ENCODE measurements at regions not wholly inside any gene's neighbourhood (a gene's known extent, or its start where the extent isn't known, plus 50 kb on each side); places are given as distances from the start of the nearest gene placed in this dataset.

DNA sequence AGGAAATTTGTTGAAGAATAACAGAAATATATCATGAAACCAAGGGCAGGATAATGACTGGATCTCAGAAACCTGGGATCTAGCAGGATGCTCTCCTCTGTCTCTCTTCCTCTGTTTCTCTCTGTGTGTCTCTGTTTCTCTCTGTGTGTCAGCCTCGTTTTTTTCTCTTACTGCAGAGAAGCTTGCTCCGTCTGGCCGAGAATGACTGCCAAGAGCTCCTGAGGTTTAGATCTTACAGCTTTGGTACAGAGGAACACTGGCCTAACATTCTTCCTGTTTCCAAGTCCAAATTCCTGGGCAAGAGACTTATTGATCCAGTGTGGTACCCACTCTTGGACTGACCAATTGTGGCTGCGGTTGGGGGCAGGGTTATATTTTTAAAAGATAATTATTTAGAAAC, 564.0 kb downstream of the XPNPEP1 start:
- TF ChIP-seq, protein P1, sequence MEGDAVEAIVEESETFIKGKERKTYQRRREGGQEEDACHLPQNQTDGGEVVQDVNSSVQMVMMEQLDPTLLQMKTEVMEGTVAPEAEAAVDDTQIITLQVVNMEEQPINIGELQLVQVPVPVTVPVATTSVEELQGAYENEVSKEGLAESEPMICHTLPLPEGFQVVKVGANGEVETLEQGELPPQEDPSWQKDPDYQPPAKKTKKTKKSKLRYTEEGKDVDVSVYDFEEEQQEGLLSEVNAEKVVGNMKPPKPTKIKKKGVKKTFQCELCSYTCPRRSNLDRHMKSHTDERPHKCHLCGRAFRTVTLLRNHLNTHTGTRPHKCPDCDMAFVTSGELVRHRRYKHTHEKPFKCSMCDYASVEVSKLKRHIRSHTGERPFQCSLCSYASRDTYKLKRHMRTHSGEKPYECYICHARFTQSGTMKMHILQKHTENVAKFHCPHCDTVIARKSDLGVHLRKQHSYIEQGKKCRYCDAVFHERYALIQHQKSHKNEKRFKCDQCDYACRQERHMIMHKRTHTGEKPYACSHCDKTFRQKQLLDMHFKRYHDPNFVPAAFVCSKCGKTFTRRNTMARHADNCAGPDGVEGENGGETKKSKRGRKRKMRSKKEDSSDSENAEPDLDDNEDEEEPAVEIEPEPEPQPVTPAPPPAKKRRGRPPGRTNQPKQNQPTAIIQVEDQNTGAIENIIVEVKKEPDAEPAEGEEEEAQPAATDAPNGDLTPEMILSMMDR (IDR thresholded peaks at IDR 0.05; ENCODE audit: insufficient read depth, low read depth, low read length), result no peak
- no peak overlapping the region for H3K4me3 ChIP-seq (ENCODE audit: low read depth, low read length)
- no peak for DNase-seq (ENCODE audit: low read depth)

DNA sequence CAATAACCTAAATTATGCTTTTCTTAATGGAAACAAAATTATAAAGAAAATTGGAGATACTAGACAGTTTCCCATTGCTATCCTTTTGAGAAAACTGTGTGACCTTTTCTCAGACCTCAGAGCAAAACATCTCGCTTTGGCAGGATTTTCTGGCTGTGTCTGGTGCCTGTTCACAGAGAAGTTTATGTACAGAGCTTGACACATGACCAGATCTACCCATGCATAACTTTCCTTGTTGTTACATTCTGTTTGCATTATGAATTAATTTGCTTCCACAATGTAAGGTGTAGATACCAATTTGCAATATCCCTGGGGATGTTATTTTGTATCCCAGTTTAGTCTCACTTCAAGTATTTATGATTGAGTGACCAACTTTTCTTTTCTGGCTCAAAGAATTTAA, 565.0 kb downstream of the XPNPEP1 start:
- H3K4me3 ChIP-seq (ENCODE audit: low read depth, low read length), result no peak overlapping the region
- peak; percentile 54 for DNase-seq (ENCODE audit: low read depth)
- TF ChIP-seq, protein P1 (IDR thresholded peaks at IDR 0.05; ENCODE audit: insufficient read depth, low read depth, low read length), result no peak

DNA sequence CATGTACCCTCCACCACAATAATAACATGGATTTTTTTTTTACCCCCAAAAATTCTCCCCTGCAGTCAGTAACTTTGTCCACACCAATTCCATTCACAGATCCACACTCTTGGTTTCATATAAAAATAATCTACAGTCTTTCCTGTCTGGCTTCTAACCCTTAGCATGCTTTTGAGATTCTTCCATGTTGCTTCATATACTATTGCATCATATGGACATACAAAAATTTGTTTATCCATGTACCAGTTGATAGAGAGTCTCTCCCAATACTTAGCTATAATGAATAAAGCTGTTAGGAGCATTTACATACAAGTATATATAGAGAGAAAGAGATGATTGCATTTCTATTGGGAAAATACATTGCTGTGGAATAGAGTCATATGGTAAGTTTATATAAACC, 575.0 kb downstream of the XPNPEP1 start:
- TF ChIP-seq, protein P1 (IDR thresholded peaks at IDR 0.05; ENCODE audit: insufficient read depth, low read depth, low read length), result no peak
- peak; percentile 21 for DNase-seq (ENCODE audit: low read depth)
- no peak overlapping the region for H3K4me3 ChIP-seq (ENCODE audit: low read depth, low read length)

DNA sequence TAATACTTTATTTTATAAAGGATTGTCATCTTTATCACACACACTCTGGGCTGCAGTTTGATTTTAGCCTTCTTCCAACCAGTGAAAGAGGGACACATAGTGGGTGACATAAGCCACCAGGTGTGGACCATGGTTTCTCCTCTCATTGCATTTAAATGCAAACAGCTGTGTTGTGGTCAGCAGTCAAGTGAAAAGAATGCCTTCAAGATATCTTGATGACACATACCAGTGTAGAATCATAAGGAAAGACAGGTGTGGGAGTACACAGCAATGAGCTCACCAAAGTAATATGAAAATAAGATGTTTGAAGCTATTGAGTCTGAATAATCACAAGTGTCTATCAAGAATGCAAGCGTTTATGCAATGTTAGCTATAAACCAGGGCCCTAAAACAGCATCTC, 580.0 kb downstream of the XPNPEP1 start:
- DNase-seq (ENCODE audit: low read depth), result peak; percentile 51
- H3K4me3 ChIP-seq (ENCODE audit: low read depth, low read length), result no peak overlapping the region
- TF ChIP-seq, protein P1 (IDR thresholded peaks at IDR 0.05; ENCODE audit: insufficient read depth, low read depth, low read length), result no peak

DNA sequence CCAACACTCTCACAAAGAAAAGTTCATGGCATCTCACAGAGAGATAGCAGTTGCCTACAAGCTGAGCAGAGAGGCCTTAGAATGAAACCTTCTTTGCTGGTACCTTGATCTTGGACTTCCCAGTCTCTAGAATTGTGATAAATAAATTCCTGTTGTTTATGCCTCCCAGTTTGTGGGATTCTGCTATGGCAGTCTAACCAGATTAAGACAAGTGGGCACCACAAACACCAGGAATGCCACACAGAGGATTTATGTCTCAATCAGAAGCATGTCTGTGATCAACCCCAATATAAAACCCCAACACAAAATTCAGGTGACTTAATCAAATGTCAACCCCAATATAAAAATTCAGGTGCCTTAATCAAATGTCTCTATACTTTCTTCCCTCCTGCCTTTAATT, 581.3 kb downstream of the XPNPEP1 start:
- TF ChIP-seq, protein P1 (IDR thresholded peaks at IDR 0.05; ENCODE audit: insufficient read depth, low read depth, low read length), result no peak
- no peak for DNase-seq (ENCODE audit: low read depth)
- no peak overlapping the region for H3K4me3 ChIP-seq (ENCODE audit: low read depth, low read length)

DNA sequence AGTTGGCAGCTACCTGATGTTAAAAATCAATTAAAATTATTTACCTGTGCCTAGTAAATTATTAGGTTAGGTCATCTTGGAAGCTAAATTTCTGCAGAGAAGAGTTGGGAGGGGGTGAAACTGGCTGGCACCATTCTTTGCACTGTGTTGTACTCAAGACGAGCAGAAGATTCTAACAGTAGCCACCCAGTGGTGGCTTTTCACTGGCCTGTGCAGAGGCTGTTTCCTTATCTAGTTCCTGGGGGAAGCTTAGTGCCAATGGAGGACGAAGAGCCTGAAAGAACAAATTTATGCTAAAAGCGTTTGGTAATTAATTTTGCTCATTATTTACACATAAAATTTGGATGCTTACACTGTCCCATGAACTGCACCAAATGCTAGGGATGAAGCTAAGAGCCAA, 595.3 kb downstream of the XPNPEP1 start:
- no peak for DNase-seq (ENCODE audit: low read depth)
- no peak overlapping the region for H3K4me3 ChIP-seq (ENCODE audit: low read depth, low read length)
- TF ChIP-seq, protein P1 (IDR thresholded peaks at IDR 0.05; ENCODE audit: insufficient read depth, low read depth, low read length), result peak; percentile 16

DNA sequence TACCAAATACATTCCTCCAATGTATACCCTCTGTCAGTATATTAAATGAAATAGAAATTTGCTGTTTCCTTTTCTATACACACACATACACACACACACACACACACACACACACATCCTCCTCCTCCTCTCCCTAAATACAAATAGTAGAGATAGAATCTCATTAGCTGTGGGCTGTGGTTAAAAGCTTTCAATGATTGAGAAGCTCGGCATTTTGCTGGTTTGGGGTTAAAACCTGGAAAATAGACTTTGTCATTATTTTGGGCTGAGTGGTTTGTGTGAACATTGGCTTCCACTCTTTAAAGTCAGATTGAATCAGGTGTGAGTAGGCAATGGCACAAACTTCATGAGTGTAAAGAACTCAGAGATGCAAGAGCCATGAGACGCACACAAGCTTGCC, 596.0 kb downstream of the XPNPEP1 start:
- TF ChIP-seq, protein P1 (IDR thresholded peaks at IDR 0.05; ENCODE audit: insufficient read depth, low read depth, low read length), result no peak
- DNase-seq (ENCODE audit: low read depth), result no peak
- H3K4me3 ChIP-seq (ENCODE audit: low read depth, low read length), result no peak overlapping the region

Measured in fibroblast of villous mesenchyme (primary cell).